GM13976 (cell line): ENCODE measurements at regions not wholly inside any gene's neighbourhood (a gene's known extent, or its start where the extent isn't known, plus 50 kb on each side); places are given as distances from the start of the nearest gene placed in this dataset.

Experiments
- DNase-seq: peaks from one replicate; pipeline ENCODE4 v3.0.0; 2012; ENCODE audit warnings: low spot score
- CTCF ChIP-seq: IDR thresholded peaks from 2 replicates; pipeline ENCODE4 v1.5.1; 2012; ENCODE audit warnings: borderline replicate concordance, mild to moderate bottlenecking; ENCODE audit not compliant: insufficient read depth; ENCODE audit errors: extremely low read depth, missing control alignments, control extremely low read depth
- in situ Hi-C: fragments of 300-500 bp; cut with MboI; formaldehyde crosslinking; loops from one replicate; pipeline ENCODE4 v1.12.0; 2022; ENCODE audit warnings: low sequenced_read_pairs, mixed read lengths, inconsistent platforms; ENCODE audit not compliant: unreplicated experiment

GRCh38 chr6:66402873-66403272 lies 695.8 kb upstream of the EYS start:
- no peak for DNase-seq
- no peak for TF ChIP-seq CTCF
- in situ Hi-C loops, result no loop called here

GRCh38 chr6:66396549-66396948 lies 689.5 kb upstream of the EYS start:
- DNase-seq, result no peak
- TF ChIP-seq CTCF, result no peak
- in situ Hi-C loops, result no loop called here

- no peak for TF ChIP-seq CTCF
- in situ Hi-C loops, result no loop called here
- DNase-seq, result no peak
Measured at GRCh38 chr6:66396145-66396544, 689.1 kb upstream of the EYS start.

- no peak for DNase-seq
- in situ Hi-C loops, result no loop called here
- no peak for TF ChIP-seq CTCF
Measured at GRCh38 chr6:66390393-66390792, 683.4 kb upstream of the EYS start.

- TF ChIP-seq CTCF, result no peak
- no peak for DNase-seq
- in situ Hi-C loops, result no loop called here
Measured at GRCh38 chr6:66376001-66376400, 669.0 kb upstream of the EYS start.

- no peak for TF ChIP-seq CTCF
- DNase-seq, result no peak
- in situ Hi-C loops, result no loop called here
Measured at GRCh38 chr6:66369407-66369806, 662.4 kb upstream of the EYS start.

GRCh38 chr6:66362888-66363287 lies 655.9 kb upstream of the EYS start:
- DNase-seq, result no peak
- no peak for TF ChIP-seq CTCF
- in situ Hi-C loops, result no loop called here
